GM12878 (cell line): ENCODE measurements at regions not wholly inside any gene's neighbourhood (a gene's known extent, or its start where the extent isn't known, plus 50 kb on each side); places are given as distances from the start of the nearest gene placed in this dataset.

Experiments used
- ATF3 ChIP-seq: IDR thresholded peaks from 2 replicates; pipeline ENCODE4 v1.6.1; 2011; ENCODE audit warnings: low read depth, mild to moderate bottlenecking, low read length, moderate library complexity, borderline replicate concordance; ENCODE audit errors: extremely low read depth
- CEBPZ ChIP-seq: fragments of 150-350 bp; IDR thresholded peaks from 2 replicates; pipeline ENCODE4 v1.6.1; 2016; ENCODE audit warnings: low read depth, low read length
- CUX1 ChIP-seq: IDR thresholded peaks from 2 replicates; pipeline ENCODE4 v1.6.1; 2012; ENCODE audit warnings: improper control_type of control experiment, low read depth, low read length; ENCODE audit not compliant: insufficient replicate concordance
- NR2C2 ChIP-seq: IDR thresholded peaks from 2 replicates; pipeline ENCODE4 v1.6.1; 2011; ENCODE audit warnings: borderline replicate concordance, low read depth; ENCODE audit not compliant: control insufficient read depth, insufficient read length
- RAD51 ChIP-seq: fragments of 450-650 bp; IDR thresholded peaks from 2 replicates; pipeline ENCODE4 v1.6.1; 2016; ENCODE audit warnings: moderate library complexity, mild to moderate bottlenecking, inconsistent platforms
- TARDBP ChIP-seq: IDR thresholded peaks from 2 replicates; pipeline ENCODE4 v1.6.1; 2016; ENCODE audit warnings: borderline replicate concordance
- YBX1 ChIP-seq: fragments of 450-650 bp; IDR thresholded peaks from 2 replicates; pipeline ENCODE4 v1.6.1; 2016; ENCODE audit warnings: antibody characterized with exemption
- ZNF687 ChIP-seq: fragments of 450-650 bp; IDR thresholded peaks from 2 replicates; pipeline ENCODE4 v1.6.1; 2017; ENCODE audit warnings: mild to moderate bottlenecking, moderate library complexity

GRCh38 chr11:45560913-45561281, 104.5 kb downstream of the CHST1 start (continued):
- TF ChIP-seq ATF3, result no peak
- TF ChIP-seq CUX1, result no peak
- no peak for TF ChIP-seq RAD51
- no peak for TF ChIP-seq TARDBP
- TF ChIP-seq NR2C2, result no peak
- TF ChIP-seq YBX1, result no peak
- no peak for TF ChIP-seq CEBPZ
- no peak for TF ChIP-seq ZNF687
